ENCODE measurements at regions not wholly inside any gene's neighbourhood (a gene's known extent, or its start where the extent isn't known, plus 50 kb on each side); places are given as distances from the start of the nearest gene placed in this dataset.

GRCh38 chr4:122203407-122203806, 51.3 kb downstream of the BLTP1 start:
- no peaks in the 10 kb centered on the region for H3K9me3 Mint-ChIP-seq
- Histone ChIP-seq H3K9me3 (ENCODE audit: control insufficient read depth, insufficient read depth, low read length) (no peaks in the 10 kb centered on the region), H3K4me3 (ENCODE audit: low read length) (no peak overlapping the region), H3K27me3 (ENCODE audit: control insufficient read depth, insufficient read depth, low read length) (no peaks in the 10 kb centered on the region), H3K36me3 (ENCODE audit: control insufficient read depth, insufficient read depth, low read length) (peaks cover 69% of the 10 kb centered on the region), H3K4me1 (ENCODE audit: control insufficient read depth, insufficient read depth, low read length) (no peaks in the 10 kb centered on the region), H3K27ac (ENCODE audit: low read length) (no peak overlapping the region)
- intact Hi-C loops (cut with micrococcal nuclease) = no loop called here
- no peak overlapping the region for H3K4me3 Mint-ChIP-seq
- no peaks in the 10 kb centered on the region for H3K27me3 Mint-ChIP-seq (ENCODE audit: low read depth in 2 of 2)
- H3K4me1 Mint-ChIP-seq = peaks cover 3 to 5% of the 10 kb centered on the region in 2 donors
- peaks cover 33% of the 10 kb centered on the region for H3K36me3 Mint-ChIP-seq
- ATAC-seq (no peak), DNase-seq (no peak)
- WGBS (ENCODE audit: insufficient coverage) = no CpG with 5 or more reads among the region's 1 CpG
- no peak overlapping the region for H3K27ac Mint-ChIP-seq
- TF ChIP-seq CTCF (IDR thresholded peaks at IDR 0.05) = no peak

- Histone ChIP-seq H3K4me3 (ENCODE audit: low read length) (no peak overlapping the region), H3K36me3 (ENCODE audit: control insufficient read depth, insufficient read depth, low read length) (peaks cover 71% of the 10 kb centered on the region), H3K27me3 (ENCODE audit: control insufficient read depth, insufficient read depth, low read length) (no peaks in the 10 kb centered on the region), H3K27ac (ENCODE audit: low read length) (no peak overlapping the region), H3K9me3 (ENCODE audit: control insufficient read depth, insufficient read depth, low read length) (no peaks in the 10 kb centered on the region), H3K4me1 (ENCODE audit: control insufficient read depth, insufficient read depth, low read length) (no peaks in the 10 kb centered on the region)
- no CpG with 5 or more reads among the region's 1 CpG for WGBS (ENCODE audit: insufficient coverage)
- no peak for ATAC-seq
- Mint-ChIP-seq H3K27ac (no peak overlapping the region), H3K9me3 (no peaks in the 10 kb centered on the region), H3K36me3 (peaks cover 30% of the 10 kb centered on the region), H3K27me3 (ENCODE audit: low read depth in 2 of 2) (no peaks in the 10 kb centered on the region), H3K4me1 (peaks cover 0 to 5% of the 10 kb centered on the region in 2 donors), H3K4me3 (no peak overlapping the region)
- peak in 1 of 2 donors; percentile 7 for DNase-seq
- no peak for TF ChIP-seq CTCF (IDR thresholded peaks at IDR 0.05)
- intact Hi-C loops (cut with micrococcal nuclease) = no loop called here
Observed at GRCh38 chr4:122205687-122206086, 53.6 kb downstream of the BLTP1 start.

GRCh38 chr4:122212880-122213279, 60.7 kb downstream of the BLTP1 start:
- H3K9me3 ChIP-seq (ENCODE audit: control insufficient read depth, insufficient read depth, low read length) = no peaks in the 10 kb centered on the region
- peak overlapping the region; percentile 50 for H3K4me3 Mint-ChIP-seq
- no peaks in the 10 kb centered on the region for H3K27me3 Mint-ChIP-seq (ENCODE audit: low read depth in 2 of 2)
- peak overlapping the region; percentile 34 to 65 for H3K27ac Mint-ChIP-seq
- no peak for TF ChIP-seq CTCF (IDR thresholded peaks at IDR 0.05)
- H3K4me3 ChIP-seq (ENCODE audit: low read length) = no peak overlapping the region
- no peaks in the 10 kb centered on the region for H3K4me1 ChIP-seq (ENCODE audit: control insufficient read depth, insufficient read depth, low read length)
- no peak overlapping the region for H3K27ac ChIP-seq (ENCODE audit: low read length)
- H3K27me3 ChIP-seq (ENCODE audit: control insufficient read depth, insufficient read depth, low read length) = no peaks in the 10 kb centered on the region
- peaks cover 19% of the 10 kb centered on the region for H3K36me3 Mint-ChIP-seq
- H3K36me3 ChIP-seq (ENCODE audit: control insufficient read depth, insufficient read depth, low read length) = peaks cover 46% of the 10 kb centered on the region
- DNase-seq (no peak), ATAC-seq (peak in 2 of 3 donors; percentile 28 to 46)
- 56% methylated on average over 3 of the region's 3 CpGs for WGBS (ENCODE audit: insufficient coverage)
- intact Hi-C loops (cut with micrococcal nuclease) = loop anchor here (10.0 kb wide), 1 partner anchor 268 kb away; no protein-coding TSS in a partner anchor
- H3K4me1 Mint-ChIP-seq = peaks cover 15 to 16% of the 10 kb centered on the region in 2 donors
- peaks cover 0 to 3% of the 10 kb centered on the region in 2 donors for H3K9me3 Mint-ChIP-seq

- H3K4me3 Mint-ChIP-seq = no peak overlapping the region
- H3K4me3 ChIP-seq (ENCODE audit: low read length) = no peak overlapping the region
- 69% methylated on average over 1 of the region's 1 CpG for WGBS (ENCODE audit: insufficient coverage)
- no peaks in the 10 kb centered on the region for H3K27me3 ChIP-seq (ENCODE audit: control insufficient read depth, insufficient read depth, low read length)
- H3K36me3 ChIP-seq (ENCODE audit: control insufficient read depth, insufficient read depth, low read length) = peaks cover 43% of the 10 kb centered on the region
- no peak overlapping the region for H3K27ac Mint-ChIP-seq
- no peaks in the 10 kb centered on the region for H3K27me3 Mint-ChIP-seq (ENCODE audit: low read depth in 2 of 2)
- H3K4me1 Mint-ChIP-seq = peaks cover 17 to 26% of the 10 kb centered on the region in 2 donors
- peak in 1 of 2 donors; percentile 38 for DNase-seq
- no peaks in the 10 kb centered on the region for H3K9me3 ChIP-seq (ENCODE audit: control insufficient read depth, insufficient read depth, low read length)
- H3K36me3 Mint-ChIP-seq = peaks cover 21% of the 10 kb centered on the region
- intact Hi-C loops (cut with micrococcal nuclease) = loop anchor here (10.0 kb wide), 1 partner anchor 274 kb away; no protein-coding TSS in a partner anchor
- no peak for ATAC-seq
- no peak overlapping the region for H3K27ac ChIP-seq (ENCODE audit: low read length)
- no peaks in the 10 kb centered on the region for H3K4me1 ChIP-seq (ENCODE audit: control insufficient read depth, insufficient read depth, low read length)
- peaks cover 0 to 3% of the 10 kb centered on the region in 2 donors for H3K9me3 Mint-ChIP-seq
- TF ChIP-seq CTCF (IDR thresholded peaks at IDR 0.05) = peak; percentile 29
Observed at GRCh38 chr4:122218762-122219161, 66.6 kb downstream of the BLTP1 start.
